GM21423 (cell line): ENCODE measurements at regions not wholly inside any gene's neighbourhood (a gene's known extent, or its start where the extent isn't known, plus 50 kb on each side); places are given as distances from the start of the nearest gene placed in this dataset.
A peak's percentile ranks its signal among the peaks of the same experiment; 100 is the strongest.
"Not testable (repeated sequence)": the region's sequence is repeated elsewhere in the genome, so short reads cannot be mapped to it uniquely, and the experiment has no call there.

Experiments used
- ATAC-seq: cut with Tn5 transposase; IDR thresholded peaks from one replicate; pipeline ENCODE4 v1.9.1; 2021; ENCODE audit warnings: mild to moderate bottlenecking, moderate library complexity; ENCODE audit not compliant: unreplicated experiment

- ATAC-seq: no peak
Measured at GRCh38 chr7:87007038-87007437, 52.4 kb downstream of the ELAPOR2 start.

GRCh38 chr7:87004956-87005355 lies 54.5 kb downstream of the ELAPOR2 start:
- ATAC-seq: no peak

- ATAC-seq: peak; percentile 58
Measured at GRCh38 chr7:87003872-87004798, 55.3 kb downstream of the ELAPOR2 start.

- no peak for ATAC-seq
Measured at GRCh38 chr7:87001214-87001613, 58.2 kb downstream of the ELAPOR2 start.

GRCh38 chr7:87000344-87000743 lies 59.1 kb downstream of the ELAPOR2 start:
- ATAC-seq: no peak

GRCh38 chr7:86999750-87000149 lies 59.7 kb downstream of the ELAPOR2 start:
- no peak for ATAC-seq

GRCh38 chr7:86995814-86996213 lies 63.6 kb downstream of the ELAPOR2 start:
- ATAC-seq: no peak

- ATAC-seq: no peak
Measured at GRCh38 chr7:86995052-86995725, 64.3 kb downstream of the ELAPOR2 start.

GRCh38 chr7:86991771-86992191 lies 67.7 kb downstream of the ELAPOR2 start:
- ATAC-seq: no peak

- ATAC-seq: peak; percentile 92
Measured at GRCh38 chr7:86991093-86991769, 68.2 kb downstream of the ELAPOR2 start.

GRCh38 chr7:86989407-86989806 lies 70.0 kb downstream of the ELAPOR2 start:
- ATAC-seq: no peak

GRCh38 chr7:86987834-86988233 lies 71.6 kb downstream of the ELAPOR2 start:
- ATAC-seq: not testable (repeated sequence)

- not testable (repeated sequence) for ATAC-seq
Measured at GRCh38 chr7:86987358-86987757, 72.1 kb downstream of the ELAPOR2 start.

GRCh38 chr7:86985342-86985741 lies 74.1 kb downstream of the ELAPOR2 start:
- ATAC-seq: not testable (repeated sequence)

- not testable (repeated sequence) for ATAC-seq
Measured at GRCh38 chr7:86983654-86984053, 75.8 kb downstream of the ELAPOR2 start.

GRCh38 chr7:86981937-86982336 lies 77.5 kb downstream of the ELAPOR2 start:
- ATAC-seq: not testable (repeated sequence)

- no peak for ATAC-seq
Measured at GRCh38 chr7:86981127-86981526, 78.3 kb downstream of the ELAPOR2 start.

GRCh38 chr7:86980223-86980622 lies 79.2 kb downstream of the ELAPOR2 start:
- ATAC-seq: no peak

- ATAC-seq: peak; percentile 92
Measured at GRCh38 chr7:86978808-86979506, 80.5 kb downstream of the ELAPOR2 start.

- ATAC-seq: no peak
Measured at GRCh38 chr7:86976958-86977357, 82.5 kb downstream of the ELAPOR2 start.

GRCh38 chr7:86975914-86976313 lies 83.5 kb downstream of the ELAPOR2 start:
- ATAC-seq: no peak
